Heart right ventricle (tissue), 16 donors: ENCODE measurements at regions not wholly inside any gene's neighbourhood (a gene's known extent, or its start where the extent isn't known, plus 50 kb on each side); places are given as distances from the start of the nearest gene placed in this dataset.
"Not testable (repeated sequence)": the region's sequence is repeated elsewhere in the genome, so short reads cannot be mapped to it uniquely, and the experiment has no call there.

Experiments
- ATAC-seq, 8 donors: fragments of 200-7000 bp; cut with Tn5 transposase; one replicate each; pipeline ENCODE4 v1.9.1; 2020; ENCODE audit warnings: mild to moderate bottlenecking in 8 of 8, moderate library complexity in 8 of 8, moderate number of reproducible peaks in 1 of 8
- DNase-seq, 2 donors: peaks; one replicate each; pipeline ENCODE4 v3.0.0-alpha.2; 2020
- H3K27ac ChIP-seq, 10 donors: fragments of 200-600 bp; sonication (generic) in 2 of 10; one replicate each; pipeline versions ENCODE4 v1.5.0 to v1.8.0; 2020 to 2022; ENCODE audit warnings: mild to moderate bottlenecking in 3 of 10
- H3K27me3 ChIP-seq, 7 donors: fragments of 200-600 bp; one replicate each; pipeline ENCODE4 v1.8.0; 2021 to 2022; ENCODE audit warnings: mild to moderate bottlenecking in 2 of 7
- H3K36me3 ChIP-seq, 9 donors: fragments of 200-600 bp; sonication (generic) in 1 of 9; one replicate each; pipeline versions ENCODE4 v1.5.0 to v1.8.0; 2020 to 2022; ENCODE audit warnings: mild to moderate bottlenecking in 2 of 9
- H3K4me1 ChIP-seq, 9 donors: fragments of 200-600 bp; sonication (generic) in 1 of 9; one replicate each; pipeline versions ENCODE4 v1.5.0 to v1.8.0; 2020 to 2022; ENCODE audit warnings: mild to moderate bottlenecking in 4 of 9
- H3K4me3 ChIP-seq, 10 donors: fragments of 200-600 bp; sonication (generic) in 2 of 10; one replicate each; pipeline versions ENCODE4 v1.5.0 to v1.8.0; 2020 to 2022; ENCODE audit warnings: mild to moderate bottlenecking in 7 of 10, moderate library complexity in 2 of 10
- H3K9me3 ChIP-seq, 11 donors: fragments of 200-600 bp in 10 of 11; sonication (generic) in 2 of 11; one replicate each; pipeline versions ENCODE4 v1.5.0 to v1.8.0; 2013 to 2022; ENCODE audit warnings: mild to moderate bottlenecking in 2 of 11, control low read depth in 1 of 11, moderate library complexity in 1 of 11
- CTCF ChIP-seq, 9 donors: fragments of 200-600 bp; sonication (generic) in 2 of 9; IDR thresholded peaks; one replicate each; pipeline versions ENCODE4 v1.5.0 to v1.8.0; 2021 to 2022; ENCODE audit warnings: antibody characterized with exemption in 9 of 9, mild to moderate bottlenecking in 5 of 9, moderate library complexity in 1 of 9
- WGBS, 2 donors: extraction: QIAGEN DNeasy Blood & Tissue Kit; methylation state at CpG; one replicate each; pipeline ENCODE4 v1.1.7; 2013; ENCODE audit warnings: inconsistent platforms in 1 of 2; 5-methylcytosine and 5-hydroxymethylcytosine counted together
- intact Hi-C, 10 donors: fragments of 100-400 bp; cut with DNase I; formaldehyde crosslinking; loops; one replicate each; pipeline versions ENCODE4 v1.11.1 to v1.14.2; 2022
- donor health status: Arrhythmogenic right ventricular cardiomyopathy.
- donor health status: ischemic (EF 13 %, LVEDD 7.1; RV severe dilation, severe dysfunction).
- donor health status: healthy with polysubstance abuse.
- donor health status: DM: no; HTN: yes; CAD: no.
- donor health status: DM: no; HTN: no; CAD: no.
- donor health status: ischemic (EF 25% LVEDD 6.9; RV normal size, moderate dysfunction).
- donor health status: ischemic (EF 25% LVEDD 5.7; RV mildly dilated, moderate dysfunction).
- donor health status: healthy.
- donor health status: DM: yes; HTN: yes; CAD: no.
- donor health status: Ischemic cardiomyopathy.
- donor health status: ischemic (EF 35%, LVEDD 5.7; RV mildly dilated, moderate dysfunction).
- donor health status: nonischemic (EF 11% LVEDD 7.7; RV severe dilation, severe dysfunction).
- donor health status: DM: yes; HTN: yes; CAD: no.
- donor health status: PGD.
- donor health status: ischemic (EF 29% LVEDD 5.4; RV normal size, mild dysfunction).
- donor health status: nonischemic (EF 23%, LVEDD 6.1; RV moderate dilation, normal function).

GRCh38 chr2:145906354-145906753, 1386.4 kb upstream of the ZEB2 start:
- ATAC-seq (no peak), DNase-seq (no peak)
- H3K4me3 ChIP-seq: no peak overlapping the region
- H3K36me3 ChIP-seq: no peaks in the 10 kb centered on the region
- H3K27ac ChIP-seq: no peak overlapping the region
- no peaks in the 10 kb centered on the region for H3K27me3 ChIP-seq
- H3K9me3 ChIP-seq: peaks cover 0 to 9% (median 0%) of the 10 kb centered on the region in 11 donors
- H3K4me1 ChIP-seq: no peaks in the 10 kb centered on the region
- TF ChIP-seq CTCF (IDR thresholded peaks at IDR 0.05): no peak
- intact Hi-C loops: no loop called here
- WGBS, 2 donors: 81 to 88% methylated on average over 1 of the region's 1 CpG

GRCh38 chr2:145905371-145905770, 1385.5 kb upstream of the ZEB2 start:
- intact Hi-C loops: no loop called here
- Histone ChIP-seq H3K9me3 (peaks cover 0 to 9% (median 0%) of the 10 kb centered on the region in 11 donors), H3K27me3 (no peaks in the 10 kb centered on the region), H3K4me3 (no peak overlapping the region), H3K27ac (no peak overlapping the region), H3K4me1 (no peaks in the 10 kb centered on the region), H3K36me3 (no peaks in the 10 kb centered on the region)
- DNase-seq (no peak), ATAC-seq (no peak)
- no peak for TF ChIP-seq CTCF (IDR thresholded peaks at IDR 0.05)
- 85 to 93% methylated on average over 1 of the region's 1 CpG for WGBS, 2 donors

- intact Hi-C loops: no loop called here
- Histone ChIP-seq H3K36me3 (no peaks in the 10 kb centered on the region), H3K4me3 (no peak overlapping the region), H3K27me3 (no peaks in the 10 kb centered on the region), H3K27ac (no peak overlapping the region), H3K4me1 (no peaks in the 10 kb centered on the region), H3K9me3 (peaks cover 0 to 11% (median 0%) of the 10 kb centered on the region in 11 donors)
- DNase-seq (no peak), ATAC-seq (no peak)
- whole genome bisulfite sequencing, 2 donors: 92 to 94% methylated on average over 6 of the region's 6 CpGs
- no peak for TF ChIP-seq CTCF (IDR thresholded peaks at IDR 0.05)
Observed at GRCh38 chr2:145897151-145897550, 1377.2 kb upstream of the ZEB2 start.

GRCh38 chr2:145887915-145888314, 1368.0 kb upstream of the ZEB2 start:
- intact Hi-C loops: no loop called here
- Histone ChIP-seq H3K27ac (no peak overlapping the region), H3K9me3 (no peaks in the 10 kb centered on the region), H3K4me1 (no peaks in the 10 kb centered on the region), H3K36me3 (no peaks in the 10 kb centered on the region), H3K27me3 (no peaks in the 10 kb centered on the region), H3K4me3 (no peak overlapping the region)
- 42 to 65% methylated on average over 1 of the region's 1 CpG for WGBS, 2 donors
- TF ChIP-seq CTCF (IDR thresholded peaks at IDR 0.05): no peak
- ATAC-seq (no peak), DNase-seq (no peak)

- H3K9me3 ChIP-seq, DNase-seq, H3K36me3 ChIP-seq, H3K4me1 ChIP-seq, H3K27ac ChIP-seq, intact Hi-C loops, H3K4me3 ChIP-seq, ATAC-seq, H3K27me3 ChIP-seq: not testable (repeated sequence)
- 96 to 99% methylated on average over 23 of the region's 23 CpGs for WGBS, 2 donors
Observed at GRCh38 chr2:145880997-145881396, 1361.1 kb upstream of the ZEB2 start.
